ENCODE measurements at regions not wholly inside any gene's neighbourhood (a gene's known extent, or its start where the extent isn't known, plus 50 kb on each side); places are given as distances from the start of the nearest gene placed in this dataset.

DNA sequence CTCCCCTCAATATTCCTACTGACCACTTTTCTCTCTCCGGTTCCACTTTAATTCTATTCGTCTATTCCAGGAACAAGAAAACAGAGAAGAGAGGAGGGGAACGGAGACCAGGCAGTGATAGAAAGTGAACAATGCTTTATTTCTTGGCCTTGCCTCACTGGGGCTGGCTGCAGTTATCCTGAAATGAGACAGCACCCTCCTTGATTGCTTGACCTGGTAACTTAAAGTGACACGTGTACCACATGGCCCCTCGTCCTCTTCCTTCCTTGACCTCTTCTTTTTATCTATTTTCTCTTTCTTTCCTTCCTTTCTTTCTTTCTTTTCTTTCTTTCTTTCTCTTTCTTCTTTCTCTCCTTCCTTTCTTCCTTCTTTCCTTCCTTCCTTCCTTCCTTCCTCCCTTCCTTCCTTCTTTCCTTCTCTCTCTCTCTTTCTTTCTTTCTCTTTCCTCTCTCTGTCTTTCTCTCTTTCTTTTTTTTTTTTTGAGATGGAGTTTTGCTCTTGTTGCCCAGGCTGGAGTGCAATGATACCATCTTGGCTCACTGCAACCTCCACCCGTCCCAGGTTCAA is 52.8 kb upstream of the CLMP start:
- Mint-ChIP-seq H3K27ac (peak overlapping the region in 2 of 7 donors; percentile 5 to 68), H3K4me3 (no peak overlapping the region), H3K27me3 (ENCODE audit: low read depth in 3 of 3) (peaks cover 9 to 19% (median 9%) of the 10 kb centered on the region in 3 donors), H3K4me1 (peaks cover 6% of the 10 kb centered on the region), H3K36me3 (no peaks in the 10 kb centered on the region), H3K9me3 (no peaks in the 10 kb centered on the region)
- DNase-seq: no peak
- WGBS (ENCODE audit: insufficient coverage): 56% methylated on average over 2 of the region's 6 CpGs
- H3K9ac ChIP-seq (ENCODE audit: insufficient read depth, low read length, poor library complexity, severe bottlenecking): no peak overlapping the region
- H3K27ac ChIP-seq (ENCODE audit: low read depth in 1 of 2, low read length in 2 of 2): no peak overlapping the region
- H3K36me3 ChIP-seq (replicated peaks in 1 of 2; ENCODE audit: control insufficient read depth in 1 of 2, insufficient read depth in 2 of 2, low read length in 2 of 2): no peaks in the 10 kb centered on the region
- no peaks in the 10 kb centered on the region for H3K79me2 ChIP-seq (ENCODE audit: insufficient read depth, low read length)
- no peak overlapping the region for H3K4me2 ChIP-seq (replicated peaks; ENCODE audit: extremely low read depth, low read length, poor library complexity, severe bottlenecking)
- intact Hi-C loops (cut with micrococcal nuclease): loop anchor here in 1 of 2 donors (2.0 kb wide), 1 partner anchor 137 kb away; no protein-coding TSS in a partner anchor
- H3K4me1 ChIP-seq (ENCODE audit: control insufficient read depth in 1 of 2, insufficient read depth in 2 of 2, low read length in 2 of 2): no peaks in the 10 kb centered on the region
- no peaks in the 10 kb centered on the region for H3K27me3 ChIP-seq (ENCODE audit: control insufficient read depth in 2 of 2, insufficient read depth in 2 of 2, low read length in 2 of 2)
- H4K20me1 ChIP-seq (ENCODE audit: insufficient read depth, low read length): no peaks in the 10 kb centered on the region
- TF ChIP-seq, protein P1, sequence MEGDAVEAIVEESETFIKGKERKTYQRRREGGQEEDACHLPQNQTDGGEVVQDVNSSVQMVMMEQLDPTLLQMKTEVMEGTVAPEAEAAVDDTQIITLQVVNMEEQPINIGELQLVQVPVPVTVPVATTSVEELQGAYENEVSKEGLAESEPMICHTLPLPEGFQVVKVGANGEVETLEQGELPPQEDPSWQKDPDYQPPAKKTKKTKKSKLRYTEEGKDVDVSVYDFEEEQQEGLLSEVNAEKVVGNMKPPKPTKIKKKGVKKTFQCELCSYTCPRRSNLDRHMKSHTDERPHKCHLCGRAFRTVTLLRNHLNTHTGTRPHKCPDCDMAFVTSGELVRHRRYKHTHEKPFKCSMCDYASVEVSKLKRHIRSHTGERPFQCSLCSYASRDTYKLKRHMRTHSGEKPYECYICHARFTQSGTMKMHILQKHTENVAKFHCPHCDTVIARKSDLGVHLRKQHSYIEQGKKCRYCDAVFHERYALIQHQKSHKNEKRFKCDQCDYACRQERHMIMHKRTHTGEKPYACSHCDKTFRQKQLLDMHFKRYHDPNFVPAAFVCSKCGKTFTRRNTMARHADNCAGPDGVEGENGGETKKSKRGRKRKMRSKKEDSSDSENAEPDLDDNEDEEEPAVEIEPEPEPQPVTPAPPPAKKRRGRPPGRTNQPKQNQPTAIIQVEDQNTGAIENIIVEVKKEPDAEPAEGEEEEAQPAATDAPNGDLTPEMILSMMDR (IDR thresholded peaks at IDR 0.05): no peak
- H2AFZ ChIP-seq (ENCODE audit: insufficient read depth, low read depth, low read length, poor library complexity, severe bottlenecking): no peak overlapping the region
- H3K4me3 ChIP-seq (replicated peaks in 1 of 3; ENCODE audit: low read depth in 2 of 3, low read length in 3 of 3): no peak overlapping the region
- H3K9me3 ChIP-seq (replicated peaks in 1 of 2; ENCODE audit: control insufficient read depth in 1 of 2, insufficient read depth in 1 of 2, low read length in 2 of 2): no peaks in the 10 kb centered on the region

DNA sequence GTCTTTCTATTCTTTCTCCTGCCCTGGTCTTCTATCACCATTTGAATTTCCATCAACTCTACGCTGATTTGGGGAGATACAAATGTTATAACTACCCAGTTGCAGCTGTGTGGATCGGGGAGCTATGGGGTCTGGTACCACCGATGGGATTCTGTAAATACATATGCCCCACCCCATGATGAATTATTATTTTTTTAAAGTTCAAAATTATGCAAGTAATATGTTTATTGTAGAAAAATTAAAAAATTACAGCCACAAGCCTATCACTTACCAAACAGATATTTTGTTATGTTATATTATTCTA is 52.4 kb upstream of the CLMP start:
- H3K27ac ChIP-seq (ENCODE audit: low read depth in 1 of 2, low read length in 2 of 2): no peak overlapping the region
- no peaks in the 10 kb centered on the region for H3K9me3 ChIP-seq (replicated peaks in 1 of 2; ENCODE audit: control insufficient read depth in 1 of 2, insufficient read depth in 1 of 2, low read length in 2 of 2)
- no peak overlapping the region for H3K9ac ChIP-seq (ENCODE audit: insufficient read depth, low read length, poor library complexity, severe bottlenecking)
- no peak for DNase-seq
- intact Hi-C loops (cut with micrococcal nuclease): no loop called here
- Mint-ChIP-seq H3K36me3 (no peaks in the 10 kb centered on the region), H3K9me3 (no peaks in the 10 kb centered on the region), H3K4me3 (no peak overlapping the region), H3K27ac (no peak overlapping the region), H3K27me3 (ENCODE audit: low read depth in 3 of 3) (peaks cover 9 to 19% (median 9%) of the 10 kb centered on the region in 3 donors), H3K4me1 (peaks cover 6% of the 10 kb centered on the region)
- H3K4me3 ChIP-seq (replicated peaks in 1 of 3; ENCODE audit: low read depth in 2 of 3, low read length in 3 of 3): no peak overlapping the region
- TF ChIP-seq, protein P1 (IDR thresholded peaks at IDR 0.05): peak; percentile 60
- no peaks in the 10 kb centered on the region for H4K20me1 ChIP-seq (ENCODE audit: insufficient read depth, low read length)
- H3K36me3 ChIP-seq (replicated peaks in 1 of 2; ENCODE audit: control insufficient read depth in 1 of 2, insufficient read depth in 2 of 2, low read length in 2 of 2): no peaks in the 10 kb centered on the region
- no peaks in the 10 kb centered on the region for H3K79me2 ChIP-seq (ENCODE audit: insufficient read depth, low read length)
- H3K4me1 ChIP-seq (ENCODE audit: control insufficient read depth in 1 of 2, insufficient read depth in 2 of 2, low read length in 2 of 2): no peaks in the 10 kb centered on the region
- H3K4me2 ChIP-seq (replicated peaks; ENCODE audit: extremely low read depth, low read length, poor library complexity, severe bottlenecking): no peak overlapping the region
- no CpG with 5 or more reads among the region's 3 CpGs for WGBS (ENCODE audit: insufficient coverage)
- H2AFZ ChIP-seq (ENCODE audit: insufficient read depth, low read depth, low read length, poor library complexity, severe bottlenecking): no peak overlapping the region
- no peaks in the 10 kb centered on the region for H3K27me3 ChIP-seq (ENCODE audit: control insufficient read depth in 2 of 2, insufficient read depth in 2 of 2, low read length in 2 of 2)

Data from CD14-positive monocyte (primary cell).